Retinal pigment epithelial cell (primary cell): ENCODE measurements at regions not wholly inside any gene's neighbourhood (a gene's known extent, or its start where the extent isn't known, plus 50 kb on each side); places are given as distances from the start of the nearest gene placed in this dataset.

Source experiments
- DNase-seq: peaks from one replicate; pipeline ENCODE4 v3.0.0-alpha.2; 2010; ENCODE audit warnings: low read depth
- H3K4me3 ChIP-seq: 2 replicates; pipeline ENCODE4 v1.5.1; 2011; ENCODE audit warnings: mild to moderate bottlenecking, low read length, control low read depth, moderate library complexity
- TF ChIP-seq, protein P1 (sequence below): conservative IDR thresholded peaks from 2 replicates; pipeline ENCODE4 v1.5.1; 2011; ENCODE audit warnings: low read depth, low read length, control low read depth, inconsistent platforms

DNA sequence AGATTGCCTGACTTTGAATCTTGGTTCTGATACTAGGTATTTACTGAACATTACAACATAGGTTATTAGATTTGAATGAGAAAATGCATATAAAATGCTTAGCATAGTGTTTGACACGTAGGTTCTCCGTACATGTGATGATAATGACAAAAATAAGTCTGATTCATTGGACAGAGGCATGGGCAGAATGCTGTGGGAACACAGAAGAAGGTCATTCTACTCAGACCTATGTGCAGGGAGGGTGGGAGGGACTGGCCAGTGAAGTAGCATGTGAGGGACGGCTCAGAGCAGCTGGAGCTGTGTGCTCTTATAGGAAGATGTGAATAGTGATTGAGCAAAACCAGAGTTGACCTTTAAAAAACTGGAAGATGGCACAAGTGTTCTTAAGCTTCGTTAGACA is 256.8 kb upstream of the RAG2 start:
- TF ChIP-seq, protein P1, sequence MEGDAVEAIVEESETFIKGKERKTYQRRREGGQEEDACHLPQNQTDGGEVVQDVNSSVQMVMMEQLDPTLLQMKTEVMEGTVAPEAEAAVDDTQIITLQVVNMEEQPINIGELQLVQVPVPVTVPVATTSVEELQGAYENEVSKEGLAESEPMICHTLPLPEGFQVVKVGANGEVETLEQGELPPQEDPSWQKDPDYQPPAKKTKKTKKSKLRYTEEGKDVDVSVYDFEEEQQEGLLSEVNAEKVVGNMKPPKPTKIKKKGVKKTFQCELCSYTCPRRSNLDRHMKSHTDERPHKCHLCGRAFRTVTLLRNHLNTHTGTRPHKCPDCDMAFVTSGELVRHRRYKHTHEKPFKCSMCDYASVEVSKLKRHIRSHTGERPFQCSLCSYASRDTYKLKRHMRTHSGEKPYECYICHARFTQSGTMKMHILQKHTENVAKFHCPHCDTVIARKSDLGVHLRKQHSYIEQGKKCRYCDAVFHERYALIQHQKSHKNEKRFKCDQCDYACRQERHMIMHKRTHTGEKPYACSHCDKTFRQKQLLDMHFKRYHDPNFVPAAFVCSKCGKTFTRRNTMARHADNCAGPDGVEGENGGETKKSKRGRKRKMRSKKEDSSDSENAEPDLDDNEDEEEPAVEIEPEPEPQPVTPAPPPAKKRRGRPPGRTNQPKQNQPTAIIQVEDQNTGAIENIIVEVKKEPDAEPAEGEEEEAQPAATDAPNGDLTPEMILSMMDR: no peak
- no peak overlapping the region for H3K4me3 ChIP-seq
- no peak for DNase-seq

- no peak overlapping the region for H3K4me3 ChIP-seq
- TF ChIP-seq, protein P1: no peak
- no peak for DNase-seq
Observed at GRCh38 chr11:36848660-36849059, 250.6 kb upstream of the RAG2 start.

DNA sequence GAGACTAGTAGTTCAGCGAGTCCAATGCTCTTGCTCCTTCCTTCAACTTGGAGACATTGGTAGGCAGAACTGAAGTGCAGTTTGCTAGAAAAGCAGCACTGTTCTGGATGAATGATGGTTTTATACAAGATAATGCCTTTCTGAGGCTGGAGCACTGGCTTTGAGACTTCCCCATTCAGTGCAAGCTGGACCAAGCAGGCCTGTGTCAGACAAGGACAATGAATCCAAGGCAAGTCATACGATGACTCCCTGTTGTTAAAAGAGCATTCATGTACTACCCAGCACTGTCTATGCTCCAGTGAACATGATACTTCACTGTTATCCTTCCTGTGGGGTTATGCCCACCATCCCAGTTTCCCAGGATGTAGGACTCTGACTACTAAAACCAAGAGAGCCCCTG is 242.3 kb upstream of the RAG2 start:
- no peak for DNase-seq
- H3K4me3 ChIP-seq: no peak overlapping the region
- TF ChIP-seq, protein P1: no peak

DNA sequence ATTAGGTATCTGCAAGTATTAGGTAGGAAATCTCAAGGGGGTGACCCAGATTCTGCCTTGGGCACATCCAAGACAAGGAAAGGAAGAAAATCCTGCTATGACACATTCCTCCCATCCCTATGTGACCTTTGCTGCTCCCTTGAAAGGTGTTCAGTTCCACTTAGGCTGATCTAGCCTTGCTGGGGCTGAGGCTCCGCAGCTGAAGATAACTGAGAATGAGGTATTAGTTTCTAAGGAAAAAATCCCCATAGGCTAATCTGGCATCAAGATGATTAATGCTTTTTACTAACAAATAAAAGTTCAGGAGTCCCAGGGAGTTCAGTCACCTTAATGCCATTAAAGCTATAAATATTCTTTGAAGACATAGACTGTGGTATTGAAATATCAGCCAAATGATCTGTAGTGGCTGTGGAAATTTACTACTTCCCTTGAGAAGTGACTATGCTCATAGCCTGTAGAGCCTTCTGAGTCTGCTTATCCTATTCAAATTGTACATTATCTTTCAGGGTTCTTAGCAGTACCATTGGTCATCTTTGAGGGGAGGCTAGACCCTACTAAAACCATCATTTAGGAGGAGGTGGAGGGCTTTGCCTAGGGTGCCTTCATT is 239.9 kb upstream of the RAG2 start:
- H3K4me3 ChIP-seq: no peak overlapping the region
- no peak for DNase-seq
- TF ChIP-seq, protein P1: no peak

GRCh38 chr11:36825251-36825650 is 227.2 kb upstream of the RAG2 start:
- TF ChIP-seq, protein P1: no peak

GRCh38 chr11:36824349-36824748 is 226.3 kb upstream of the RAG2 start:
- DNase-seq: no peak
- no peak overlapping the region for H3K4me3 ChIP-seq
- TF ChIP-seq, protein P1: no peak

More at GRCh38 chr11:36825251-36825650, 227.2 kb upstream of the RAG2 start:
- no peak overlapping the region for H3K4me3 ChIP-seq
- DNase-seq: no peak

- H3K4me3 ChIP-seq: no peak overlapping the region
- no peak for DNase-seq
- TF ChIP-seq, protein P1: no peak
Observed at GRCh38 chr11:36822829-36823228, 224.8 kb upstream of the RAG2 start.
